ENCODE measurements at regions not wholly inside any gene's neighbourhood (a gene's known extent, or its start where the extent isn't known, plus 50 kb on each side); places are given as distances from the start of the nearest gene placed in this dataset.

- no peak overlapping the region for H3K4me3 ChIP-seq (replicated peaks in 1 of 2; ENCODE audit: low read depth in 1 of 2, low read length in 2 of 2)
- no peak for TF ChIP-seq EZH2 (IDR thresholded peaks at IDR 0.05)
- TF ChIP-seq RAD21 (IDR thresholded peaks at IDR 0.05; ENCODE audit: low read depth) = no peak
- no peak for TF ChIP-seq ATF3 (IDR thresholded peaks at IDR 0.05)
- no peak for TF ChIP-seq SP1 (IDR thresholded peaks at IDR 0.05; ENCODE audit: low read depth)
- TF ChIP-seq ZNF274 (IDR thresholded peaks at IDR 0.05; ENCODE audit: low read depth, low read length) = no peak
- TF ChIP-seq EZH2phosphoT487 (IDR thresholded peaks at IDR 0.05; ENCODE audit: borderline replicate concordance) = no peak
- no peak for TF ChIP-seq SIN3A (IDR thresholded peaks at IDR 0.05; ENCODE audit: low read depth)
- TF ChIP-seq POLR2AphosphoS5 (IDR thresholded peaks at IDR 0.05; ENCODE audit: low read depth, low read length) = no peak
- no peak for TF ChIP-seq REST (IDR thresholded peaks at IDR 0.05; ENCODE audit: low read depth)
- TF ChIP-seq POLR2A (IDR thresholded peaks at IDR 0.05; ENCODE audit: borderline replicate concordance, extremely low read depth, insufficient read depth, insufficient read length) = no peak
- TF ChIP-seq ZFX (IDR thresholded peaks at IDR 0.05) = no peak
- no peak for TF ChIP-seq YY1 (IDR thresholded peaks at IDR 0.05; ENCODE audit: extremely low read depth, insufficient replicate concordance, low read depth, low read length)
- TF ChIP-seq ZBTB33 (IDR thresholded peaks at IDR 0.05; ENCODE audit: extremely low read depth, insufficient replicate concordance, low read length) = no peak
- no peaks in the 10 kb centered on the region for H4K20me1 ChIP-seq (ENCODE audit: insufficient read depth)
- H3K9ac ChIP-seq (ENCODE audit: low read length) = no peak overlapping the region
- no peak overlapping the region for H3K27ac ChIP-seq (ENCODE audit: low read depth, low read length)
- ChIA-PET RAD21 (ENCODE audit: low non-redundant PET in 1 of 2, low total read pairs in 2 of 2, uncharacterized antibody in 2 of 2, unreplicated experiment in 2 of 2) (no interaction called here), CTCF (no interaction called here), POLR2A (no interaction called here)
- no peaks in the 10 kb centered on the region for H3K4me1 ChIP-seq (ENCODE audit: control insufficient read depth in 1 of 2, insufficient read depth in 2 of 2, low read length in 2 of 2)
- H3K4me2 ChIP-seq (ENCODE audit: low read length) = no peak overlapping the region
- intact Hi-C loops (cut with micrococcal nuclease) = no loop called here
- ATAC-seq (no peak), DNase-seq (ENCODE audit: low read depth, low spot score) (no peak)
- H3K27me3 ChIP-seq (ENCODE audit: insufficient read depth, low read length) = no peaks in the 10 kb centered on the region
- H3K9me2 ChIP-seq (ENCODE audit: insufficient read depth) = no peaks in the 10 kb centered on the region
- H3K79me2 ChIP-seq (ENCODE audit: insufficient read depth, low read length) = no peaks in the 10 kb centered on the region
- H3K9me3 ChIP-seq (ENCODE audit: control insufficient read depth in 1 of 2, insufficient read depth in 1 of 2, low read depth in 1 of 2, low read length in 2 of 2) = peaks cover 0 to 5% of the 10 kb centered on the region in 2 experiments; a peak in 2 of 4 replicates
- H2AFZ ChIP-seq (ENCODE audit: low read depth, low read length, poor library complexity, severe bottlenecking) = no peak overlapping the region
- no peaks in the 10 kb centered on the region for H3K36me3 ChIP-seq (ENCODE audit: control insufficient read depth in 1 of 2, insufficient read depth in 2 of 2, low read length in 2 of 2)
- no TSS peak for BruUV-seq (replicated peaks)
Measured at GRCh38 chr17:22512997-22513538, 820.7 kb downstream of the KCNJ18 start.

Data from HCT116 (cell line).